HL-60 (cell line): ENCODE measurements at regions not wholly inside any gene's neighbourhood (a gene's known extent, or its start where the extent isn't known, plus 50 kb on each side); places are given as distances from the start of the nearest gene placed in this dataset.

Source experiments
- DNase-seq, 2 experiments: peaks; one replicate each; pipeline ENCODE4 v3.0.0-alpha.2; 2010 to 2020; ENCODE audit warnings: low read depth in 1 of 2, low spot score in 1 of 2
- H3K27ac ChIP-seq: fragments of 250-450 bp; sonication (Bioruptor Pico); replicated peaks from 2 replicates; pipeline ENCODE4 v1.5.1; 2020; ENCODE audit warnings: mild to moderate bottlenecking, moderate library complexity
- H3K27me3 ChIP-seq: fragments of 250-450 bp; sonication (Bioruptor Pico); 2 replicates; pipeline ENCODE4 v1.5.1; 2021; ENCODE audit warnings: mild to moderate bottlenecking, moderate library complexity; ENCODE audit not compliant: insufficient read depth, poor library complexity, severe bottlenecking
- H3K4me3 ChIP-seq: replicated peaks from 2 replicates; pipeline ENCODE4 v1.5.1; 2011; ENCODE audit warnings: mild to moderate bottlenecking, control low read depth, low read length; ENCODE audit not compliant: insufficient read depth
- CTCF ChIP-seq: IDR thresholded peaks from one replicate; pipeline ENCODE4 v1.5.1; 2011; ENCODE audit warnings: low read length, control low read depth, inconsistent platforms; ENCODE audit not compliant: insufficient read depth
- GABPA ChIP-seq: IDR thresholded peaks from 2 replicates; pipeline ENCODE4 v1.6.1; 2012; ENCODE audit warnings: low read depth
- POLR2AphosphoS5 ChIP-seq: IDR thresholded peaks from 2 replicates; pipeline ENCODE4 v1.6.1; 2012; ENCODE audit warnings: low read depth
- SPI1 ChIP-seq: IDR thresholded peaks from 2 replicates; pipeline ENCODE4 v1.6.1; 2012; ENCODE audit warnings: low read depth, mild to moderate bottlenecking, borderline replicate concordance
- TF ChIP-seq, protein P1 (sequence below): IDR thresholded peaks from 2 replicates; pipeline ENCODE4 v1.6.1; 2012; ENCODE audit warnings: low read depth; ENCODE audit not compliant: insufficient replicate concordance

GRCh38 chr2:150413366-150413765, 74.1 kb downstream of the RND3 start:
- Histone ChIP-seq H3K27ac (no peak overlapping the region), H3K4me3 (no peak overlapping the region), H3K27me3 (no peaks in the 10 kb centered on the region)
- no peak for DNase-seq
- TF ChIP-seq SPI1 (no peak), CTCF (no peak), POLR2AphosphoS5 (no peak), GABPA (no peak)
- TF ChIP-seq, protein P1, sequence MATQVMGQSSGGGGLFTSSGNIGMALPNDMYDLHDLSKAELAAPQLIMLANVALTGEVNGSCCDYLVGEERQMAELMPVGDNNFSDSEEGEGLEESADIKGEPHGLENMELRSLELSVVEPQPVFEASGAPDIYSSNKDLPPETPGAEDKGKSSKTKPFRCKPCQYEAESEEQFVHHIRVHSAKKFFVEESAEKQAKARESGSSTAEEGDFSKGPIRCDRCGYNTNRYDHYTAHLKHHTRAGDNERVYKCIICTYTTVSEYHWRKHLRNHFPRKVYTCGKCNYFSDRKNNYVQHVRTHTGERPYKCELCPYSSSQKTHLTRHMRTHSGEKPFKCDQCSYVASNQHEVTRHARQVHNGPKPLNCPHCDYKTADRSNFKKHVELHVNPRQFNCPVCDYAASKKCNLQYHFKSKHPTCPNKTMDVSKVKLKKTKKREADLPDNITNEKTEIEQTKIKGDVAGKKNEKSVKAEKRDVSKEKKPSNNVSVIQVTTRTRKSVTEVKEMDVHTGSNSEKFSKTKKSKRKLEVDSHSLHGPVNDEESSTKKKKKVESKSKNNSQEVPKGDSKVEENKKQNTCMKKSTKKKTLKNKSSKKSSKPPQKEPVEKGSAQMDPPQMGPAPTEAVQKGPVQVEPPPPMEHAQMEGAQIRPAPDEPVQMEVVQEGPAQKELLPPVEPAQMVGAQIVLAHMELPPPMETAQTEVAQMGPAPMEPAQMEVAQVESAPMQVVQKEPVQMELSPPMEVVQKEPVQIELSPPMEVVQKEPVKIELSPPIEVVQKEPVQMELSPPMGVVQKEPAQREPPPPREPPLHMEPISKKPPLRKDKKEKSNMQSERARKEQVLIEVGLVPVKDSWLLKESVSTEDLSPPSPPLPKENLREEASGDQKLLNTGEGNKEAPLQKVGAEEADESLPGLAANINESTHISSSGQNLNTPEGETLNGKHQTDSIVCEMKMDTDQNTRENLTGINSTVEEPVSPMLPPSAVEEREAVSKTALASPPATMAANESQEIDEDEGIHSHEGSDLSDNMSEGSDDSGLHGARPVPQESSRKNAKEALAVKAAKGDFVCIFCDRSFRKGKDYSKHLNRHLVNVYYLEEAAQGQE, result no peak

DNA sequence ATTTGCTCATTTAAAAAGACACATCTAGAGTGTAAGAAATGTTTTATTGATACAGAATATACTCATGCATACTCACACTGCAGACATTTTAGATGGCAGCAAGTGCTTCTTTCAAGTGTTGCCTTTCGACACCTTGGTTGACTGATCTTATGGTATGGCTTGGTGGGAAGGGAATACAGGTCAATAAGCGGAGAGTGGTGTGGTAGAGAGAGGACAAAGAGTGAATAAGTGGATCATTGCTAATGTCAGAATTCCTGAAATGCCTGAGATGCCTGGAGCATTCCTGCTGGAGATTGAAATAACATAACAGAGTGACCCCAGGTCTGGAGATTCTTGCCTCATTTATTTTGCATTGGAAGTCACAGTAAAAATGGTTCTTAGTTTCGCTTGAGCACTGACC, 76.7 kb downstream of the RND3 start:
- DNase-seq, result no peak
- Histone ChIP-seq H3K4me3 (no peak overlapping the region), H3K27ac (no peak overlapping the region), H3K27me3 (no peaks in the 10 kb centered on the region)
- TF ChIP-seq, protein P1, result no peak
- TF ChIP-seq POLR2AphosphoS5 (no peak), SPI1 (no peak), CTCF (no peak), GABPA (no peak)

- DNase-seq, result no peak
- H3K27me3 ChIP-seq, result no peaks in the 10 kb centered on the region
Observed at GRCh38 chr2:150409196-150409595, 78.3 kb downstream of the RND3 start.

More at GRCh38 chr2:150409196-150409595, 78.3 kb downstream of the RND3 start:
- TF ChIP-seq POLR2AphosphoS5, result no peak
- TF ChIP-seq, protein P1, result no peak
- H3K4me3 ChIP-seq, result no peak overlapping the region
- H3K27ac ChIP-seq, result no peak overlapping the region
